ENCODE measurements at regions not wholly inside any gene's neighbourhood (a gene's known extent, or its start where the extent isn't known, plus 50 kb on each side); places are given as distances from the start of the nearest gene placed in this dataset.

GRCh38 chr18:46374850-46375249, 270.7 kb downstream of the HAUS1 start:
- no peak for DNase-seq (ENCODE audit: low read depth in 2 of 2)
- no peak overlapping the region for H3K4me3 ChIP-seq (replicated peaks in 1 of 2; ENCODE audit: low read depth in 2 of 2, low read length in 2 of 2)
- TF ChIP-seq CTCF (IDR thresholded peaks at IDR 0.05; ENCODE audit: low read depth, low read length), result no peak

- no peak for TF ChIP-seq CTCF (IDR thresholded peaks at IDR 0.05; ENCODE audit: low read depth, low read length)
- H3K4me3 ChIP-seq (replicated peaks in 1 of 2; ENCODE audit: low read depth in 2 of 2, low read length in 2 of 2), result no peak overlapping the region
- DNase-seq (ENCODE audit: low read depth in 2 of 2), result no peak
These were observed 273.4 kb downstream of the HAUS1 start for GRCh38 chr18:46377557-46377956.

- TF ChIP-seq CTCF (IDR thresholded peaks at IDR 0.05; ENCODE audit: low read depth, low read length), result no peak
- DNase-seq (ENCODE audit: low read depth in 2 of 2), result no peak
- H3K4me3 ChIP-seq (replicated peaks in 1 of 2; ENCODE audit: low read depth in 2 of 2, low read length in 2 of 2), result no peak overlapping the region
These were observed 274.1 kb downstream of the HAUS1 start for GRCh38 chr18:46378126-46378863.

- DNase-seq (ENCODE audit: low read depth in 2 of 2), result no peak
- H3K4me3 ChIP-seq (replicated peaks in 1 of 2; ENCODE audit: low read depth in 2 of 2, low read length in 2 of 2), result no peak overlapping the region
- TF ChIP-seq CTCF (IDR thresholded peaks at IDR 0.05; ENCODE audit: low read depth, low read length), result no peak
These were observed 274.7 kb downstream of the HAUS1 start for GRCh38 chr18:46378864-46379207.

- no peak overlapping the region for H3K4me3 ChIP-seq (replicated peaks in 1 of 2; ENCODE audit: low read depth in 2 of 2, low read length in 2 of 2)
- DNase-seq (ENCODE audit: low read depth in 2 of 2), result no peak
- TF ChIP-seq CTCF (IDR thresholded peaks at IDR 0.05; ENCODE audit: low read depth, low read length), result no peak
These were observed 275.3 kb downstream of the HAUS1 start for GRCh38 chr18:46379323-46379950.

GRCh38 chr18:46385124-46385523, 271.9 kb downstream of the LOXHD1 start:
- DNase-seq (ENCODE audit: low read depth in 2 of 2), result no peak
- H3K4me3 ChIP-seq (replicated peaks in 1 of 2; ENCODE audit: low read depth in 2 of 2, low read length in 2 of 2), result no peak overlapping the region
- no peak for TF ChIP-seq CTCF (IDR thresholded peaks at IDR 0.05; ENCODE audit: low read depth, low read length)
